Hepatocyte (in vitro differentiated cells): ENCODE measurements at regions not wholly inside any gene's neighbourhood (a gene's known extent, or its start where the extent isn't known, plus 50 kb on each side); places are given as distances from the start of the nearest gene placed in this dataset.
"Not testable (repeated sequence)": the region's sequence is repeated elsewhere in the genome, so short reads cannot be mapped to it uniquely, and the experiment has no call there.

ENCODE experiments used
- DNase-seq: peaks from one replicate; pipeline ENCODE4 v3.0.0-alpha.2; 2016; ENCODE audit warnings: low spot score
- H2AFZ ChIP-seq: fragments of 200-600 bp; sonication (generic); 2 replicates; pipeline ENCODE4 v1.6.0; 2016; ENCODE audit warnings: antibody characterized with exemption, mild to moderate bottlenecking
- H3K27ac ChIP-seq: fragments of 200-600 bp; sonication (generic); 2 replicates; pipeline ENCODE4 v1.5.1; 2016; ENCODE audit warnings: mild to moderate bottlenecking
- H3K27me3 ChIP-seq: fragments of 200-600 bp; sonication (generic); 2 replicates; pipeline ENCODE4 v1.6.1; 2016
- H3K36me3 ChIP-seq: fragments of 200-600 bp; sonication (generic); replicated peaks from 2 replicates; pipeline ENCODE4 v1.5.1; 2016; ENCODE audit warnings: low read depth; ENCODE audit not compliant: insufficient read depth
- H3K4me1 ChIP-seq: fragments of 200-600 bp; sonication (generic); 2 replicates; pipeline ENCODE4 v1.5.1; 2016; ENCODE audit warnings: mild to moderate bottlenecking, moderate library complexity; ENCODE audit not compliant: insufficient read depth
- H3K4me2 ChIP-seq: fragments of 200-600 bp; sonication (generic); 2 replicates; pipeline ENCODE4 v1.6.0; 2016
- H3K4me3 ChIP-seq: fragments of 200-600 bp; sonication (generic); 2 replicates; pipeline ENCODE4 v1.5.1; 2016; ENCODE audit warnings: mild to moderate bottlenecking
- H3K79me2 ChIP-seq: fragments of 200-600 bp; sonication (generic); 2 replicates; pipeline ENCODE4 v1.6.0; 2017; ENCODE audit warnings: mild to moderate bottlenecking
- H3K9me2 ChIP-seq: fragments of 200-600 bp; sonication (generic); replicated peaks from 2 replicates; pipeline ENCODE4 v1.6.0; 2017; ENCODE audit warnings: mild to moderate bottlenecking; ENCODE audit not compliant: insufficient read depth
- H3K9me3 ChIP-seq: fragments of 200-600 bp; sonication (generic); 2 replicates; pipeline ENCODE4 v1.5.1; 2016; ENCODE audit warnings: low read depth, mild to moderate bottlenecking
- H4K20me1 ChIP-seq: fragments of 200-600 bp; sonication (generic); 2 replicates; pipeline ENCODE4 v1.6.0; 2016; ENCODE audit warnings: mild to moderate bottlenecking; ENCODE audit not compliant: insufficient read depth, poor library complexity, severe bottlenecking
- EZH2 ChIP-seq: fragments of 200-600 bp; sonication (generic); IDR thresholded peaks from 2 replicates; pipeline ENCODE4 v1.6.1; 2016; ENCODE audit warnings: antibody characterized with exemption, mild to moderate bottlenecking, borderline replicate concordance
- EZH2phosphoT487 ChIP-seq: fragments of 200-600 bp; sonication (generic); IDR thresholded peaks from one replicate; pipeline ENCODE4 v1.6.1; 2018; ENCODE audit warnings: antibody characterized with exemption, mild to moderate bottlenecking, low read depth, moderate library complexity; ENCODE audit not compliant: unreplicated experiment, severe bottlenecking
- WGBS: methylation state at CpG from one replicate; pipeline ENCODE4 v1.1.6; 2016; ENCODE audit warnings: low lambda C conversion rate; ENCODE audit errors: missing lambda C conversion rate; 5-methylcytosine and 5-hydroxymethylcytosine counted together
- TF ChIP-seq, protein P1 (sequence below): fragments of 200-600 bp; sonication (generic); IDR thresholded peaks from 2 replicates; pipeline ENCODE4 v1.5.1; 2016; ENCODE audit warnings: antibody characterized with exemption, mild to moderate bottlenecking; ENCODE audit not compliant: poor library complexity

DNA sequence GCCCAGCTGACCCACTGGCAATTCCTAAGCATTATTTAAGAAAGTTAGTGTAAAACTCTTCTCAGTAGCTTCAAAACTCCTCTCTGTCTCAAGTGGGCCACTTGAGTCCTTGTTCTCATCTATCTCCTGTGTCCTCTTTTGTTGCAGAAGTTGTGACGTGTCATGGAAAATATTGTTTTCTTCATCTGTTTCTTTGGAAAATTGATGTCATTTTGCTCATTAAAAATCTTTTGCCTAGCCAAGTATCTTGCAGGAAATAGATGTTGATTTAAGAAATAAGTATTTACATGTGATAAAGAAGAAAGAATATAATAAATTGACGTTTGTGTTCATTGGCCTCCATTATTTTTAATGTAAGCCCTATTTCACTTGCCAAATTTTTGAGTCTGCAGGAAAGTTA, 1158.4 kb upstream of the SEMA6A start:
- Histone ChIP-seq H4K20me1 (no peaks in the 10 kb centered on the region), H3K4me1 (peaks cover 11% of the 10 kb centered on the region), H3K27ac (no peak overlapping the region), H2AFZ (no peak overlapping the region), H3K9me3 (no peaks in the 10 kb centered on the region), H3K36me3 (no peaks in the 10 kb centered on the region), H3K27me3 (no peaks in the 10 kb centered on the region), H3K9me2 (no peaks in the 10 kb centered on the region), H3K4me3 (no peak overlapping the region), H3K79me2 (no peaks in the 10 kb centered on the region), H3K4me2 (no peak overlapping the region)
- no peak for DNase-seq
- WGBS: 78% methylated on average over 2 of the region's 2 CpGs
- TF ChIP-seq EZH2 (no peak), EZH2phosphoT487 (no peak)
- TF ChIP-seq, protein P1, sequence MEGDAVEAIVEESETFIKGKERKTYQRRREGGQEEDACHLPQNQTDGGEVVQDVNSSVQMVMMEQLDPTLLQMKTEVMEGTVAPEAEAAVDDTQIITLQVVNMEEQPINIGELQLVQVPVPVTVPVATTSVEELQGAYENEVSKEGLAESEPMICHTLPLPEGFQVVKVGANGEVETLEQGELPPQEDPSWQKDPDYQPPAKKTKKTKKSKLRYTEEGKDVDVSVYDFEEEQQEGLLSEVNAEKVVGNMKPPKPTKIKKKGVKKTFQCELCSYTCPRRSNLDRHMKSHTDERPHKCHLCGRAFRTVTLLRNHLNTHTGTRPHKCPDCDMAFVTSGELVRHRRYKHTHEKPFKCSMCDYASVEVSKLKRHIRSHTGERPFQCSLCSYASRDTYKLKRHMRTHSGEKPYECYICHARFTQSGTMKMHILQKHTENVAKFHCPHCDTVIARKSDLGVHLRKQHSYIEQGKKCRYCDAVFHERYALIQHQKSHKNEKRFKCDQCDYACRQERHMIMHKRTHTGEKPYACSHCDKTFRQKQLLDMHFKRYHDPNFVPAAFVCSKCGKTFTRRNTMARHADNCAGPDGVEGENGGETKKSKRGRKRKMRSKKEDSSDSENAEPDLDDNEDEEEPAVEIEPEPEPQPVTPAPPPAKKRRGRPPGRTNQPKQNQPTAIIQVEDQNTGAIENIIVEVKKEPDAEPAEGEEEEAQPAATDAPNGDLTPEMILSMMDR: no peak

DNA sequence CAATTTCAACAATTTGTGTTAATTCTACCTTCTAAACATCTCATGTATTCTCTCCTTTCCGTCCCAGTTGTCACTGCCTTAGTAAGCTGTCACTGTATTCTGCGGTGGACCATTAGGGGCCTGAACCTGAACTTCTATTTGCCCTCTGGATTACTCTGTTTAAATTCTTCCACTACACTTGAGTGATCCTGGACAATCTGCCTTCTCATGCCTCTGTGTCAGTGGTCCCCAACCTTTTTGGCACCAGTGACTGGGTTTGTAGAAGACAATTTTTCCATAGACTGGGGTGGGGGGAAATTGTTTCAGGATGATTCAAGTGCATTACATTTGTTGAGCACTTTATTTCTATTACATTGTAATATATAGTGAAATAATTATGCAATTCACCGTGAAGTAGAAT, 1157.6 kb upstream of the SEMA6A start:
- 86% methylated on average over 3 of the region's 3 CpGs for WGBS
- H4K20me1 ChIP-seq: no peaks in the 10 kb centered on the region
- H3K27ac ChIP-seq: no peak overlapping the region
- no peak for DNase-seq
- TF ChIP-seq EZH2phosphoT487: no peak
- TF ChIP-seq, protein P1: no peak
- no peak for TF ChIP-seq EZH2
- H3K4me1 ChIP-seq: peaks cover 11% of the 10 kb centered on the region
- H3K4me2 ChIP-seq: no peak overlapping the region
- no peaks in the 10 kb centered on the region for H3K79me2 ChIP-seq
- no peak overlapping the region for H3K4me3 ChIP-seq
- no peaks in the 10 kb centered on the region for H3K9me3 ChIP-seq
- H2AFZ ChIP-seq: no peak overlapping the region
- H3K27me3 ChIP-seq: no peaks in the 10 kb centered on the region
- H3K9me2 ChIP-seq: no peaks in the 10 kb centered on the region
- H3K36me3 ChIP-seq: no peaks in the 10 kb centered on the region

DNA sequence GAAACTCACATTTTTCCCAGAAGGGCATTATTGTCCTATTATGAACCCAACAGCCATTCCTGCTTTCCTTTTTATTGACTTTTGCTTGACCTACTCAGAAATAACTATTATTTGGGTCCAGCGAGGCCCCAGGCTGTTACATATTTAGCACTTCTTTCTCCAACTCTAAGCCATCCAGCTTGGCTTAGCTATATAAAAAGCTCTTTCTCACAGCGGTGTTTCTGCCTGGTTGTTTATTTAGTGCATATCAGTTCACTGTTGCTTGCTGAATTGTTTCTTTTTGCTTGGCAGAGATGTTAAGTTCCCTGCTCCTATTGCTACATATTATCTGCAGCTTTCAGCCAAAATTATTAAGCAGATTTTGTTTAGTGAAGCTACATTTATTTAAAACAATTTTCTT, 1156.8 kb upstream of the SEMA6A start:
- DNase-seq: peak; percentile 14
- Histone ChIP-seq H3K9me3 (no peaks in the 10 kb centered on the region), H2AFZ (no peak overlapping the region), H3K27ac (no peak overlapping the region), H3K9me2 (no peaks in the 10 kb centered on the region), H3K27me3 (no peaks in the 10 kb centered on the region), H3K79me2 (no peaks in the 10 kb centered on the region), H4K20me1 (no peaks in the 10 kb centered on the region), H3K36me3 (no peaks in the 10 kb centered on the region), H3K4me2 (no peak overlapping the region), H3K4me3 (no peak overlapping the region), H3K4me1 (peaks cover 11% of the 10 kb centered on the region)
- WGBS: 19% methylated on average over 2 of the region's 2 CpGs
- TF ChIP-seq EZH2 (no peak), EZH2phosphoT487 (no peak)
- TF ChIP-seq, protein P1: no peak

DNA sequence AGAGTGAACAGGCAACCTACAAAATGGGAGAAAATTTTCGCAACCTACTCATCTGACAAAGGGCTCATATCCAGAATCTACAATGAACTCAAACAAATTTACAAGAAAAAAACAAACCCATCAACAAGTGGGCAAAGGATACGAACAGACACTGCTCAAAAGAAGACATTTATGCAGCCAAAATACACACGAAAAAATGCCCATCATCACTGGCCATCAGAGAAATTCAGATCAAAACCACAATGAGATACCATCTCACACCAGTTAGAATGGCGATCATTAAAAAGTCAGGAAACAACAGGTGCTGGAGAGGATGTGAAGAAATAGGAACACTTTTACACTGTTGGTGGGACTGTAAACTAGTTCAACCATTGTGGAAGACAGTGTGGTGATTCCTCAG, 1146.2 kb upstream of the SEMA6A start:
- not testable (repeated sequence) for H4K20me1 ChIP-seq, H3K27ac ChIP-seq, H2AFZ ChIP-seq, H3K4me3 ChIP-seq, H3K36me3 ChIP-seq, H3K9me3 ChIP-seq, H3K4me1 ChIP-seq, H3K4me2 ChIP-seq, H3K27me3 ChIP-seq, H3K9me2 ChIP-seq, H3K79me2 ChIP-seq, DNase-seq
- WGBS: 90% methylated on average over 4 of the region's 4 CpGs
